ENCODE measurements at regions not wholly inside any gene's neighbourhood (a gene's known extent, or its start where the extent isn't known, plus 50 kb on each side); places are given as distances from the start of the nearest gene placed in this dataset.

DNA sequence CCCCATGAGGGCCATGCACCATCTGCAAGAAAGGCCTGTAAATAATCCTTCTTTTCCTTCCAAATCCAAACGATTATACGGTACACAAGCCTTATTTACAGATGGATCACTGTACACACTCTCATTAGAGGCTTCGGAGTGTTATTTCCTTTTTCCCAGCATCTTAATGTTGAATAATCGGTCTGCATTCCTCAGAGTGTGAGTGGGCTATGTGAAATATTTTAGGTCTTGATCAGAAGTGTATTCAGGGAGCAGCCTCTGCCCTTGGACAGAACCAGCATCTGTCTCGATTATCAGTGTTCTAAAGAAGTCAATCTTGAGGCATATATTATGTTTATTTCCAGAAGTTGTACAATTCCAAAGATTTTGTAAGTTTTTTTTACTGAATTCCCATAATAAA, 340.6 kb downstream of the SEC23A start:
- Mint-ChIP-seq H3K27me3 (ENCODE audit: low read depth, unreplicated experiment) (no peaks in the 10 kb centered on the region), H3K4me1 (ENCODE audit: low read depth, unreplicated experiment) (peaks cover 12% of the 10 kb centered on the region), H3K4me3 (ENCODE audit: unreplicated experiment) (no peak overlapping the region), H3K9me3 (ENCODE audit: unreplicated experiment) (peaks cover 8% of the 10 kb centered on the region), H3K27ac (ENCODE audit: unreplicated experiment) (no peak overlapping the region), H3K36me3 (ENCODE audit: low read depth, unreplicated experiment) (no peaks in the 10 kb centered on the region)
- H3K79me2 ChIP-seq (ENCODE audit: insufficient read depth, low read length), result no peaks in the 10 kb centered on the region
- peak overlapping the region; percentile 45 for H3K4me2 ChIP-seq (ENCODE audit: low read length)
- no peak overlapping the region for H3K9ac ChIP-seq (ENCODE audit: low read length)
- no peak overlapping the region for H3K4me3 ChIP-seq (ENCODE audit: insufficient read depth, low read depth, low read length)
- no peaks in the 10 kb centered on the region for H3K27me3 ChIP-seq (ENCODE audit: insufficient read depth, low read length)
- no peaks in the 10 kb centered on the region for H3K36me3 ChIP-seq (ENCODE audit: insufficient read depth, low read length)
- no peaks in the 10 kb centered on the region for H4K20me1 ChIP-seq (ENCODE audit: insufficient read depth, low read length)
- no peaks in the 10 kb centered on the region for H3K9me3 ChIP-seq (ENCODE audit: insufficient read depth, low read depth, low read length)
- no peak overlapping the region for H3K27ac ChIP-seq (ENCODE audit: low read depth, low read length)
- no peaks in the 10 kb centered on the region for H3K4me1 ChIP-seq (ENCODE audit: insufficient read depth, low read length)
- no peak for TF ChIP-seq EZH2 (IDR thresholded peaks at IDR 0.05; ENCODE audit: insufficient read depth, low read length)
- TF ChIP-seq, protein P1, sequence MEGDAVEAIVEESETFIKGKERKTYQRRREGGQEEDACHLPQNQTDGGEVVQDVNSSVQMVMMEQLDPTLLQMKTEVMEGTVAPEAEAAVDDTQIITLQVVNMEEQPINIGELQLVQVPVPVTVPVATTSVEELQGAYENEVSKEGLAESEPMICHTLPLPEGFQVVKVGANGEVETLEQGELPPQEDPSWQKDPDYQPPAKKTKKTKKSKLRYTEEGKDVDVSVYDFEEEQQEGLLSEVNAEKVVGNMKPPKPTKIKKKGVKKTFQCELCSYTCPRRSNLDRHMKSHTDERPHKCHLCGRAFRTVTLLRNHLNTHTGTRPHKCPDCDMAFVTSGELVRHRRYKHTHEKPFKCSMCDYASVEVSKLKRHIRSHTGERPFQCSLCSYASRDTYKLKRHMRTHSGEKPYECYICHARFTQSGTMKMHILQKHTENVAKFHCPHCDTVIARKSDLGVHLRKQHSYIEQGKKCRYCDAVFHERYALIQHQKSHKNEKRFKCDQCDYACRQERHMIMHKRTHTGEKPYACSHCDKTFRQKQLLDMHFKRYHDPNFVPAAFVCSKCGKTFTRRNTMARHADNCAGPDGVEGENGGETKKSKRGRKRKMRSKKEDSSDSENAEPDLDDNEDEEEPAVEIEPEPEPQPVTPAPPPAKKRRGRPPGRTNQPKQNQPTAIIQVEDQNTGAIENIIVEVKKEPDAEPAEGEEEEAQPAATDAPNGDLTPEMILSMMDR (IDR thresholded peaks at IDR 0.05; ENCODE audit: insufficient read depth, low read depth, low read length), result no peak
- FAIRE-seq, result no peak
- H2AFZ ChIP-seq (ENCODE audit: low read depth, low read length), result no peak overlapping the region
- peak; percentile 27 for DNase-seq (ENCODE audit: low read depth)

DNA sequence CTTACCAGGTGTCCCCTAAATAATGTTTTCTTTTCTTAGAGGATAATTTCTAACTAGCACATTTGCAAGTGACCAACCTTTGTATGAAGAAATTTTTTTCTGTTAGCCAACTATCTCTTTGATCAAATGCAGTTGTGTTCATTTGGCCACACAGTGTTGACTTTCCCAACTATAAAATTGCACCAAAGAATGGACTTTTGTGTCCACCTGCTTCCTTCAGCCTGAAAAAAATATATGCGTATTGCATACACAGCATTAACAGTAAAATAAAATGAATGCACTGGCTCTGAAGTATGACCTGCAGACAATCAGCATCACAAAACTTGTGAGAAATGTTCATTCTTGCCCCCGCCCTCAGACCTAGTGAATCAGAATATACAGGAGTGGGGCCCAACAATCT, 342.0 kb downstream of the SEC23A start:
- H3K4me3 ChIP-seq (ENCODE audit: insufficient read depth, low read depth, low read length), result no peak overlapping the region
- H3K4me1 Mint-ChIP-seq (ENCODE audit: low read depth, unreplicated experiment), result peaks cover 12% of the 10 kb centered on the region
- H3K9me3 ChIP-seq (ENCODE audit: insufficient read depth, low read depth, low read length), result no peaks in the 10 kb centered on the region
- no peaks in the 10 kb centered on the region for H3K27me3 ChIP-seq (ENCODE audit: insufficient read depth, low read length)
- no peak for DNase-seq (ENCODE audit: low read depth)
- no peaks in the 10 kb centered on the region for H3K4me1 ChIP-seq (ENCODE audit: insufficient read depth, low read length)
- H3K27me3 Mint-ChIP-seq (ENCODE audit: low read depth, unreplicated experiment), result no peaks in the 10 kb centered on the region
- no peaks in the 10 kb centered on the region for H3K79me2 ChIP-seq (ENCODE audit: insufficient read depth, low read length)
- no peak overlapping the region for H2AFZ ChIP-seq (ENCODE audit: low read depth, low read length)
- peaks cover 8% of the 10 kb centered on the region for H3K9me3 Mint-ChIP-seq (ENCODE audit: unreplicated experiment)
- H3K4me2 ChIP-seq (ENCODE audit: low read length), result no peak overlapping the region
- H3K27ac ChIP-seq (ENCODE audit: low read depth, low read length), result no peak overlapping the region
- H3K36me3 ChIP-seq (ENCODE audit: insufficient read depth, low read length), result no peaks in the 10 kb centered on the region
- no peak for TF ChIP-seq EZH2 (IDR thresholded peaks at IDR 0.05; ENCODE audit: insufficient read depth, low read length)
- TF ChIP-seq, protein P1 (IDR thresholded peaks at IDR 0.05; ENCODE audit: insufficient read depth, low read depth, low read length), result no peak
- no peak overlapping the region for H3K9ac ChIP-seq (ENCODE audit: low read length)
- peak; percentile 20 for FAIRE-seq
- no peaks in the 10 kb centered on the region for H3K36me3 Mint-ChIP-seq (ENCODE audit: low read depth, unreplicated experiment)
- H3K27ac Mint-ChIP-seq (ENCODE audit: unreplicated experiment), result no peak overlapping the region
- no peak overlapping the region for H3K4me3 Mint-ChIP-seq (ENCODE audit: unreplicated experiment)
- no peaks in the 10 kb centered on the region for H4K20me1 ChIP-seq (ENCODE audit: insufficient read depth, low read length)

DNA sequence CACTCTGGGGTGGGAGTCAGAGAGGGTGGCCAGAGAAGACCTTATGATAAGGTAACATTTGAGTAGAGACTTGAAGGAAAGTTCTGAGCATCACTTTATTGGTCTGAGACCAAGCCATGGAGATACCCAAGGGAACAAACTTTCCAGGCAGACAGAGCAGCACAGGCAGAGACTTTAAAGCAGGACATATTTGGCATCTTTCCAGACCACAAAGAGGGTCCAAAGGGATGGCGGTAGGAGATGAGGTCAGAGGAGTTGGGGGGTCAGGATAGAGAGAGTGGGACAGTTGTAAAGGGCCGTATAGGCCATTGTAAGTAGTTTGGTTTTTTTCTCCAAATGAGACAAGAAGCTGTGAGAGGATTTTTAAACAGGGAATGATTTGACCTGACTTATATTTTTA, 344.4 kb downstream of the SEC23A start:
- Histone ChIP-seq H3K9me3 (ENCODE audit: insufficient read depth, low read depth, low read length) (no peaks in the 10 kb centered on the region), H3K36me3 (ENCODE audit: insufficient read depth, low read length) (no peaks in the 10 kb centered on the region), H2AFZ (ENCODE audit: low read depth, low read length) (no peak overlapping the region), H3K4me3 (ENCODE audit: insufficient read depth, low read depth, low read length) (no peak overlapping the region), H3K27me3 (ENCODE audit: insufficient read depth, low read length) (no peaks in the 10 kb centered on the region), H3K9ac (ENCODE audit: low read length) (no peak overlapping the region), H4K20me1 (ENCODE audit: insufficient read depth, low read length) (no peaks in the 10 kb centered on the region), H3K4me2 (ENCODE audit: low read length) (no peak overlapping the region), H3K79me2 (ENCODE audit: insufficient read depth, low read length) (no peaks in the 10 kb centered on the region), H3K4me1 (ENCODE audit: insufficient read depth, low read length) (no peaks in the 10 kb centered on the region), H3K27ac (ENCODE audit: low read depth, low read length) (no peak overlapping the region)
- no peak for TF ChIP-seq EZH2 (IDR thresholded peaks at IDR 0.05; ENCODE audit: insufficient read depth, low read length)
- TF ChIP-seq, protein P1 (IDR thresholded peaks at IDR 0.05; ENCODE audit: insufficient read depth, low read depth, low read length), result no peak
- peaks cover 19% of the 10 kb centered on the region for H3K4me1 Mint-ChIP-seq (ENCODE audit: low read depth, unreplicated experiment)
- DNase-seq (ENCODE audit: low read depth) (no peak), FAIRE-seq (no peak)
- no peak overlapping the region for H3K27ac Mint-ChIP-seq (ENCODE audit: unreplicated experiment)
- no peak overlapping the region for H3K4me3 Mint-ChIP-seq (ENCODE audit: unreplicated experiment)
- no peaks in the 10 kb centered on the region for H3K36me3 Mint-ChIP-seq (ENCODE audit: low read depth, unreplicated experiment)
- no peaks in the 10 kb centered on the region for H3K9me3 Mint-ChIP-seq (ENCODE audit: unreplicated experiment)
- H3K27me3 Mint-ChIP-seq (ENCODE audit: low read depth, unreplicated experiment), result no peaks in the 10 kb centered on the region
